Stimulated activated naive CD4-positive, alpha-beta T cell (primary cell): ENCODE measurements at regions not wholly inside any gene's neighbourhood (a gene's known extent, or its start where the extent isn't known, plus 50 kb on each side); places are given as distances from the start of the nearest gene placed in this dataset.

ENCODE experiments used
- DNase-seq, 6 experiments: peaks; one replicate each; lab custom pipeline; 2025; lab: John Stamatoyannopoulos, UW

DNA sequence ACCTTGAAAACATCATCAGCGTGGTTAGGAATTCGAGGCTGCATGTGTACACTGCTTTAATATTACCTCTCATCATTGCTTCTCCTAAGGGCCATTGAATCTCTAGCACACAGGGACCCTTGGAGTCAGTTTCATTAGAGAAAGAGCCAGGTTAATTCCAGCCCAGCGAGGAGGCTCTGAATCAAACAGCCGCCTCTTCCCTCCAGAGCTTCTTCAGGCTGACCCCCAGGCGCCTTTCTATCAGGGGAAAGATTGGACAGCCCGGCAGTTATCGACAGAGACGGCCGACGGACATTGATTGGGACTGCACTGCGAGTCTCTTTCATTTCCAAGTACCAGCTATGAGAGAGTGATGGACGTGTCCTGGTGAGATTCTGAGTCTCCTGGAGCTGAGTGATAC, 159.2 kb downstream of the ANKRD60 start:
- DNase-seq = no peak

DNA sequence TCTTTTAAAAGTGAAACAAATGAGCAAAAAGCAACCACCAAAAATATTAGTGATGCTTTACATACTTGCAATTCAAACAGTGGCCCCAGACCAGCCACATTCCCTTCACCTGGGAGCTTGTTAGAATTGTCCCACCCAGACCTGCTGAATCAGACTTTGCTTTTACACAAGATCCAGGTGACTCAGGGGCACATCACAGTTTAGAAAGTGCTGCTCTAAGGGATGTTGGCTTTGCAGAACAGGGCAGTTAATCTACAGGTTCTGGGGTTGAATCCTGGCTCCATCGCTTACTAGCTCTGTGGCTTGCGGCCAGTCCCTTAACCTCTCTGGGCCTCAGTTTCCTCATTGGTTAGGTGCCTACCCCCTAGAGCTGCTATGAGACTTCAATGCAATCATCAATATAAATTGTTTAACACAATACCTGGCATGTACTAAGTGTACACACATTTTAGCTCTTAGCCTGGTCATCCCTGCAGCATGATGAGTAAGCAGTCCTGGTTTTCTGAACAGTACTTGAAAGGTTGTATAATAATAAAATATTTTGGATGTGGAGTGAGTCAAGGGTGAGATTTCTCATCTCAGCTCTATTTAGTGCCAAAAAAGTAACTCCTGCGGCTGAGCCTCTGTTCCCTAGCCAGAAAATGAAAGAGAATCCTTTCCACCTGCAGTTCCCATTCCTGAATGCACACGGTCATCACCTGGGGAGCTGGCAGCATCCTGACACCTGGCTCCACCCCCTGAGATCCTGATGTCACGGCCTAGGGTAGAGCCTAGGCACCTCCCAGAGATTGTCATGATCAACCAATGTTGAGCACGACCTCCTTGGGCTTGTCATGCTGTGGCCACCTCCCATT, 162.7 kb downstream of the ANKRD60 start:
- no peak for DNase-seq

DNA sequence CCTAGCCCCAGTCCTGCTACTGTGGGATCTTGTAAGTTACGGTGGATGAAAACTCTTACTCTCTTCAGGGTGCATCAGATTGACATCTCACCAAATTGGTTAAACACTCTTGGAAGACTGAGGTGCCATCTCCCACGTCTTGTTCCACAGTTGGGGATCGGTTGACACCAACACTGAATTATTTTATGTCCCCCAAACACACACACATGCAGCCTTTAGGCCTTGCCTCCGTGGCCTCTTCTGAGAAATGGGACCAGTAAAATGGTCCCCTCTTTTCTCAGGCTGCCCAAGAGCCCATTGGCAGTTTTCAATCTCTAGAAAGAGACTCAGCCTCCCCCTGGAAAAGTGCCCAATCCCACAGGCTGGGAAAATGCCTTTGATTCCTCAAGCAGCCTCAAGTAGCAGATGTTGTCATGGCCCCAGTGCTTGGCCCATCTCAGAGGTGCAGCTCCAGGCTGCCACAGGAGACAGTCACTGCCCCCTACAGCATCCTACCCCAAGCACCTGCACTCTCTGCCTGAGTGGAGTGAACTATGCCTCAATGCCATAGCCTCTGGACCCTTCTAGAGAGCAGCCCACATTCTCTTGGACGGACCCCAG, 163.9 kb downstream of the ANKRD60 start:
- DNase-seq = no peak

DNA sequence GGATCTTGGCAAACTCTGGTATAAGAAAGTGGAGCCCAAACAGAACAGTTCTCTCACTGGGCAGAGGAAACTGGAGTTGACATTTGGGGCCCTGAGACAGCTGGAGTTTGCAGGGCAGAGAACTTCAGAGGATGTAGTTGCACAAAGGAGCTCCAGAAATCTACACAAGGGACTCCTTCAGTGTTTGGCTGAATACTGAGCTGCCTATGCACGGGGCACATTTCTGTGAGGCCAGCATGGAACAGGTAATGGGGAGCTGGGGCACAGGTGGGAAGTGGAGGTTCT, 169.3 kb downstream of the ANKRD60 start:
- DNase-seq = no peak

DNA sequence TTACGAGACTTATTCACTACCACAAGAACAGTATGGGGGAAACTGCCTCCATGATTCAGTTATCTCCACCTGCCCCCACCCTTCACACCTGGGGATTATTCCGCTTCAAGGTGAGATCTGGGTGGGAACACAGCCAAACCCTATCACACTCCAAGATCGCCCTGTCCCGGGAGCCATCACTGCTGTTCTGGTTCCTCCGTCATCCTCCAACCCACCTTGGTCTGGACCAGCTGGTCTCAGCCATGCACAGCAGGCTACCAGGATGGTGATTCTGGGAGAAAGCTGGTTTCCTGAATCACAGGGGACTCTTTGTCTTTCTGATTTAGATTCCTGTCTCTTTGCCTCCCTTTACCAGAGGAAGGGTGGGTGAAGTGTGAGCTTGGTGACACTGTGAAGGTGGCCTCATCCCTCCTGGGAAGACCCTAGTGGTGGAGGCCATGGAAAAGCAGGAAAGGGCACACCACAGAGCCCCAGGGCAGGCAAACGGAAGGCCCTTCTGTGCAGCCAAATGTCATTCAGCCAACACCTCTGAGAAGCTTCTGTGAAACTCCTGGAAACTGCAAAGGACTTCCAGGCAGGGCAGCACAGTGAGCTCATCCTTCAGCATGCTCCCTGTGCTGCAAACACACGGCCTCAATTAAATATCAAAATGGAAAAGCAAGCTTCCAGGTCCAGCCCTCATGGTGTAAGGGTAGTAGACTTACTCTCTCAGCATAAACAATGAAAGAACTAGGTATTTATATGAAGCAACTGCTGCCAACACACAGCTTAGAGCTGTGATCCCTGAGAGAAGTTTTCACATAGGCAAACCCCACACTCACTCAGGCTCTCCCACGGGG, 169.8 kb downstream of the ANKRD60 start:
- no peak for DNase-seq

DNA sequence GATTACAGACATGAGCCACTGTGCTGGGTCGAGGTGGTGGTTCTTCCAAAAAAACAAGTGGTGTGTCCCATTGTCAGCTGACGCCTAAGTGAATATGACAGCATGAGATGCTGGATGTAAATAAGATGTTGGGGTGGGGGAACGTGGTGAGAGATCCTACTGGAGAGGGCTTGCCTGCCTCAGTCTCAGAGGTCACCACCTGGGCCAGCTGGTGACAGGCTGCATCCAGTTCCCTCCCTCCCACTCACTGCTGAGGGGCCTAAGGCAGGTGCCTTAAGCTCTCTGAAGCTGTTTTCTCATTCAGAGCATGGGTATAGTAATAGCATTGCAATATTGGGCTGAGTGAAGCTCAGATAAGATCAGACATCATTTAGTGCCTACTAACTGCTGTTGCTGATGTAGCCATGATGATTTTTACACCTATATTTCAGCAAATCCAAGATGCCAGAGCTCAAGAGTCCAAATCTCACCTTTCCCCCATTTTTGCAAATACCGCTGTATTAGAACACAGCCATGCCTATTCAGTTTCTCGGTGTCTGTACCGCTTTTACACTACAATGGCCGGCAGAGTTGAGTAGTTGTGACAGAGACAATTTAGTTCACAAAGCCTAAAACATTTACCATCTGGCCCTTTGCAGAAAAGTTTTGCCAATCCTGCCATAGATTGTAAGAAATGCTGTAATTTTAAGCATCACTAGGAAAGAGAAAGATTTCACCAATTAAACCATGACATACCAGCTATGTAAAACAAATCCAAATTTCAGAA, 171.3 kb downstream of the ANKRD60 start:
- DNase-seq = no peak

DNA sequence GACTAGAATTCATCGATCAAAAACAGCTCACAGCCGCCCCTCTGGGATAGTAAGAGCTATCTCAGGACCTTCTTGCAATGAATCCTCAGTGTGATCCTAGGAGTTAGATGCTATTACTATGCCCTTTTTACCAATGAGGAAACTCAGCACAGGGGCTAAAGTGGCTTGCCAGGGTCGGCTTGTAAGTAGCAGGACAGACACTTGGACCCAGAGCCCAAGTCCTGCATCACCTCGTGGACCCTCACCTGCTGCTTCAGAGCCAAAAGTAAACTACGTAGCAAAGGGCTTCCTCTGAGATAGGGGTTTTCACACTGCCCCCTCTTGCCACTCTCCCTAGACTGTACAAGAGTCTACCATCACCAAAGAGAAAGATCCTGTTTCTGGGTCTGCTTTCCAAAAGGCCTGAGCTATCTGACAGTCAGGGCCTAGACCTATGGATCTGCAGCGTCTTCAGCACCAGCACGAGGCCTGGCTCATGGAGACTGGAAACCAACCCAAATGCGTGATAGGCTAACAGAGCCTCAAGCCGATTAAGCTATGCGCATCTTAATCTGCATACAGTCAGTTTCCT, 172.3 kb downstream of the ANKRD60 start:
- no peak for DNase-seq

DNA sequence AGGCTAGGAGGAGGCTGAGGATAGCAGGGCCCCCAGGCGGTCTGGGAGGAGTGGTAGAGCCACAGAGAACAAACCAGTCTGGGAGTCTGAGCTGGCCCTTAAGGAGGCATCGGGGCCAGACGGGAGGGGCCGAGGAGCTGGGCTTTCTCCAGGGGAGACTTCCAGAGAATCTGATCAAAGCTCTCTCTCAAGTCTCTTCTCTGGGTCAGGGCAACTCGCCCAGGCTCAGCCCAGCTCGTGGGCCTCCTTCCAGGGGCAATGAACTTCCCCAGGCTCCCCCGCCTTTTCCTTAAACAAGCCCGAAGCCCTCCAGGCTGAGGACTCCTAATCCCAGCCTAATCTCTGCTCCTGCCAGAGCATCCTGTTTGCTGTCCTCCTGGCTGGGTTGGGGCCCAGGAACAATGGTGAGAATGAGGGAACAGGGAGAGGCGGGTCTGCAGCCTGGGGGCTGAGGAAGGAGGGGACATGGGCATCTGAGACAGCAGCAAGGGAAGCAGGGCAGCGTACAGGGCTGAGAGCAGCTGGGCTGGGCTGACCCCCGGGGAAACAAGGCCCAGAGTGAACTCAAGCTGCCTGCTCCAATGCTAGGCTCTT, 173.6 kb downstream of the ANKRD60 start:
- no peak for DNase-seq

DNA sequence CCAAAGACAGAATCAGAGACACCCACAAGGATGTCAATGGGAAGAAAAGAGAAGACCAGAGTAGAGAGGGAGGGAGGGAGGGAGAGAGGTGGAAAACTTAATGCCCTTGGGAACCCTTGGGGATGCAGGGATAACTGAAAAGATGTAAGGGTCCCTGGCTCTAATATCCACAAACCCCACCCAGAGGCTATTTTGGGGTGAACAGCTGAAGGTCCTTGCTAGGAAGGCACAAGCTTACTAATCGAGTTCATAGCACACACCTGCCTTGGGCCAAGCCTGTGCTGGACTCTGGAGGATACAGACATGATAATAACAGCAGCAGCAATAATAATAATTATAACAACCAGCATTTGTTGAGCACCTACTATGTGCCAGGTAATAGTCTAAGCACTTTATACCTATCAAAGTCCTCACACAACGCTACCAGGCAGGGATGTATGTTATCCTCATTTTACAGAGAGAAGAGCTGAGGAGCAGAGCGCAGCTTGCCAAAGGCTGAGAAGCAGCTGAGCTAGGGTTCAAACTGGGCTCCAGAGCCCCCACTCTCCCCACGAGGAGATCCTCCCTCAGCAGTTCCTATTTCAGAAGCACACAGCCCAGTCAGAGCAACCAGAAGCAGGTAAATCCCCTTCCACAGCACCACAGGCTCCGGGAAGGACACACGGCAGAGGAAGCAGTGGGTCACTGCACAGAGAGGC, 174.2 kb downstream of the ANKRD60 start:
- DNase-seq = no peak

DNA sequence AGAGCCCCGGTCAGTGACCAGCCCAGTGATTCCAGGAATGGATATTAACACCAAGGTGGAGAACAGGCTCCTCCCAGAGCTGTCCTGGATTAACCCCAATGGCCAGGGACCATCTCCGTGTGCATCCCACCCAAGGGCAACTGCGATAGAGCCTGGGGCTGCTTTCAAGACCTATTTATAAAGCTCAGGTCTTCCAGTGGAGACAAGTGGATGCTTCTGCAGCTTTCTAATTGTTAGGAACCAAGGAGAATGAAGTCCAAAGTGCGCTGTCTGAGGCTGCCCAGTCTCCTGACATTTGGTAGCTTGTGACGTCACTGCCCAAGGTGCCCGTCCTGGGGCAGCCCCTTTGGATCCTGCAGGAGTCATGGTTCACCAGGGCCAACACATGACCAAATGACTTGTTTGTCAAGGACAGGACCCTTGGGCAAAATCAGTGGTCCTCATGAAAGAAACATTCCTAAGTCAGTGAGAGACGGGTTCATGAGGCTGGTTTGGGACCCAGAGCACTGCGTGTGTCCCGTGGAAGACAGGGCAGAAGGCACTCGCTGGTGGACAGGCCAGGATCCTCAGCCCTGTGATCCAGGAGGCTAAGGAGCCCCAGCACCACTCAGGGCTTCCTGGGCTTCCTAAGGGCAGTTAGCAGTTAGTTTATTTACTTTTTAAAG, 174.9 kb downstream of the ANKRD60 start:
- no peak for DNase-seq

DNA sequence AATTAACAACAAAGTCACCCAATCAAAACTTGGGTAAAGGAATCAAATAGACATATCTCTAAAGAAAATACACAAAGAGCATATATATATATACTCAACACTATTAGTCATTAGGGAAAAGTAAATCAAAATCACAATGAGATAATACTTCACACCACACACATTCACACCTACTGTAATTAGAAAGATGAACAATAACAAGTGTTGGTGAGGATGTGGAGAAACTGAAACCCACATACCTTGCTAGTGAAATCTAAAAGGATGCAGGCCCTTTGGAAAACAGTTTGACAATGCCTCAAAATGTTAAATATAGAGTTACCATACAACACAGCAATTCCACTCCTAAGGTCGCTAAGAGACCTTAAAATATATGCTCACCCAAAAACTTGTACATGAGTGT, 177.1 kb downstream of the ANKRD60 start:
- DNase-seq = no peak

DNA sequence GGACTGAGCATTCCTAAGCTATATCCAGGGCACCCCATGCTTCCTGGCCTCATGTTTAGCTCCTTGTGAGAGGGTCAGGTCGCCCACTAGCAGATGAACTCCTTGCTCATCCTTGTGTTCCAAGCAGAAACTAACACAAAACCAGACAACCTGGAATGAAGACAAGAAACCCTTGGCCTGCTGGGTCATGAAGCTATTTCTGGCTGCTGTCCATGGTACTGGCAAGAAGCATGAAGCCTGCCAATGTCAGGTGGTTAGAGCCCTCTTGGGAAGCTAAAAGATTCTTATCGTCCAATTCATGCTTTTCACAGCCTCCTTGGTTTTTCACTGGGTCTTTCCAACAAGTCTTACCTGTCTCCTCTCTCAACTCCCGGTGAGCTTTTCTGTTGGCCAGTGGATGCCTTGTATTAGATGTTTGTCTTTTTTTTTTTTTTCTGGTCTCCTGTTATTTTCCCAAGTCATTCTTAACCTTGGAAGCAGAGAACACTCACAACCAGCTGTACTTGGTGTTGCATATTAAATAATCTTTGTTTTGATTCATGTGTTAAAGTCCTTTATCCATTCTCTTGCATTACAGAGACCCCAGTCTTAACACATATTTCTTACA, 180.3 kb downstream of the ANKRD60 start:
- DNase-seq = no peak

DNA sequence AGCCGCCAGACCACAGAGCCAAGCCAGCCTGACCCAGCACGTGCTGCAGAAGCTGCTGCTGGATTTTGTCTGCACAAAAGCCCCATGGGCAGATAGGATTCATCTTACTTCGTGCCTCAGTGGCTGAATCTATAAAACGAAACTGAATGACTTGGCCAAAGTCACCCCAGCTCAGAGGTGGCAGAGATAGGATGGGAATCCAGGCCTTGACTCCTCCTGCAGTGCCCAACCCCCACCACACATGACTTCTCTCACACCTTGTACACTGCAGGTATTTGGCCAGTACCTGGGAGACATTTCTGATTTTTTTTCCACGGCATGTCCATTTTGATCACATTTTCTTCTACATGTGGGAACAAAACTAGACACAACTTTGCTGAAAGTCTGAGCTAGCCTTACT, 182.1 kb downstream of the ANKRD60 start:
- no peak for DNase-seq

DNA sequence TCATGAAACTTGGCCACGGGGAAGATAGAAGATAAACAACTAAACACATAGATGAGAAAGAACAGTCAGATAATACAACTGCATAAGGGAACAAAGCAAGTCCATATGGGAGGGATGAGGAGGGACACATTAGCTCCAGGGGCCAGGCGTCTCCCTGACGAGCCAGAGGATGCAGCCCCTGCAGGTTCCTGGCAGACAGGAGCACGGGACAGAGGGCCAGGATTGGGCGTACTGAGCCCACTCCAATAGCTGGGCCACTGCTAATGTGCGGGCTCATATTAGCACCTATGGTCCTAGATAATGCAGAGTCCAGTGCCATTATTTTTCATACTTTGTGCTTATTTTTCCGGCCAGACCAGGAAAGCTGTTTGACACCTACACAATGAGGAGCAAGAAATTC, 182.9 kb downstream of the ANKRD60 start:
- no peak for DNase-seq

DNA sequence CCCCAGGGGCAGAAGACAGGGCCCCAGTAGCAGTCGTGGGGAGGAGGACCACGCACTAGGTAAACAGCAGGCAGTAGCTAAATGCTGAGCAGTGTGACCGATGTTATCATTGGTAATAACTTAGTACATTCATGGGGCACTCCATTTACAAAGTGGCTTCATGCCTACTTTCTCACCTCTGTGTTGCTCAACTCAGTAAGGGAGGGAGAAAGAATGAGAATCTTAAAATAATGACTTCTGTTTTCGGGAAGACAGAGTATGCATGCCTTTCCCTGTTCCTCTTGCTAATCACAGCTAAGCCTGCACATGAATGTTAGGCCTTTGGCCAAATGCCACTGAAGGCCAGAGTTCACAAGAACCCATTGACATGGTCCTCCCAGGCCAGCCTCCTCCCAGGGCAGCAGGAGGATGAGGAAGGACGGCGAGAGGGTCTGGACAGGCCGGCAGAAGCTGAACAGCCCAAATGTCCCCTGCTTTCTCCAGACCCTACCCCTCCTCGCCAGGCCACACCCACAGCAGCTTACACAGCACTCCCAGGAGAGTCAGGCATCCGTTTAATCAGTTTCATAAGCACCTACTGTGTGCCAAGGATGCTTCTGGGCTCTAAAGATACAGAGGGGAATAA, 183.4 kb downstream of the ANKRD60 start:
- no peak for DNase-seq

DNA sequence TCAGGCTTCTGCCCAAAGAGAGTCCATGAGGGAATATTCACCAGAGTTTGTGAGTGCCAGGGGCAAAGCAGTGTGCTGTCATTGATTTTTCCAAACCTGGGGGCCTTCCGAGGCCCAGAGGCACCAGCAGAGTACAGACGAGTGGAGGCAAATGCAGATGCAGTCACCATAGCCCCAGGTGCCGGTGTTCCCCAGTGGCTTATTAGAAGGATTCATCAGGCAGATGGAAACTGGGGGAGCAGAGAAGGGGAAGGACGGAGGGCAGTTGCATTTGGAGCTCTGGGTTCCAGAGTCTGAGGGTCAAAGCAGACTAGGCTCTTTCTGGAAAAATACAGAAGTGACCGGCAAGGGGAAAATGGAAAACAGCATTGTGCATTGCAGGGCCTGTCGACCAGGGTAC, 184.2 kb downstream of the ANKRD60 start:
- no peak for DNase-seq

DNA sequence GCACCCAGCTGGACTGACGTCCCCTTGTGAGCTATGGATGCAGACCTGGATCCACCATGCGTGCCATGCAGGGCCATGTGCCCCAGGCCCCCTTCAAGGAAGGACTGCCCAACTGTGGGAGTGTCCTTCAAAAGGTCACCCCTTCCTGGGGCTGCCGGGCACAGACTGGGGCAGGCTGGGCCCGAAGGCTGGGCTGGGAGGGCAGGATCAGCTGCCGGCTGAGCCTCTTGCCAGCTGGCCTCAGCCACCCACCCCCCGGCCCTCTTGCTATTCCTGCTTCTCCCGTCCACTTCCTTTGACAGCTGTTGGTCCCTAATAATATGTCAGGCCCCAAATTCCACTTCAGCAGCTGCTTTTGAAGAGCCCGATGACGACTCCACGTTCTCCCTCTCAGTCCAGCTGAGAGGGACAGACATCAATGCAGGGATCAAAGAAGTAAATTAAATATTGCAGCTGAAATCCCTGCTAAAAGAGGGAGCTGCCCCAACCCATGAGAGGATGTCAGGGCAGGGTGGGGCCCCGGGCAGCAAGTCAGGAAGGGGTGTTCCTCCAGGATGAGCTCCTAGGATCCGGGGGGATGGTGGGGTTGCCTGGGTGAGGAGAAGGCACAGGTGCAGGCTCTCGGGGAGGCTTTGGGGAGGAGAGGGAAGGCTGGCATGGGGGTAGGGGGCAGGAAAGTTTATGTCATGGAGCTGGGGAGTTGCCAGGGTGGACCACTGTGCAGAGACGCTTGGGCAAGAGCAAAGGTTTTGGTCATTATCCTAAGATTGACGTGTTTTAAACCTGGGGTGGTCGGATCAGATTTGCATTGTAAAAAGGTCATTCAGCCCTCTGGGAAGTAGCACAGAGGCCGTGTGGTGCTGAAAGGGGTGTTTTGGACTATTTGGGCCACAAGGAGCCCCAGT, 185.0 kb downstream of the ANKRD60 start:
- DNase-seq = no peak

DNA sequence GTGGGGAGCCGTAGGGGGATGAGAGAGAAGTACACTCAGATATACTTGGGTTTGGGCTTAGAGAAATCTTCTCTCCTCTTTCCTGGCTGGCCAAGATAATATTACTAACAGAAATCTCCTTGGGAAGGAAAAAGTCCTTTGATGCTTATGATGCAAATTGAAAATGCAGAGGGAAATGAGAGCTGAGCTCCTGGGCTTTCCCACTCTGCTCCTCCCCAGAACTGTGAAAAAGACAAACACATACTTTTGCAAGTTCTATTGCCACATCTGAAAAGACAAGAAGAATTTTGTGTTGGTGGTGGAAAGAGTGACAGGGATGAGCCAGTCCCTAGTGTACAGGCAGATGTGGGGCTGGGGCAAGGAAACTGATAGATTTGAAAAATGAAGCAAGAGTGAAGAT, 185.9 kb downstream of the ANKRD60 start:
- DNase-seq = no peak
